Cardiac fibroblast (primary cell): ENCODE measurements at regions not wholly inside any gene's neighbourhood (a gene's known extent, or its start where the extent isn't known, plus 50 kb on each side); places are given as distances from the start of the nearest gene placed in this dataset.

Experiments
- DNase-seq, 2 donors: peaks; one replicate each; pipeline versions ENCODE4 v3.0.0 to v3.0.0-alpha.2; 2010; ENCODE audit warnings: low read depth in 2 of 2
- H3K4me3 ChIP-seq, 2 donors: replicated peaks in 1 of 2; 1 replicate in 1 of 2; 2 replicates in 1 of 2; pipeline ENCODE4 v1.5.1; 2011; ENCODE audit warnings: low read depth in 2 of 2, low read length in 2 of 2, mild to moderate bottlenecking in 2 of 2, moderate library complexity in 1 of 2
- TF ChIP-seq, protein P1 (sequence below): IDR thresholded peaks from one replicate; pipeline ENCODE4 v1.5.1; 2011; ENCODE audit warnings: low read depth, mild to moderate bottlenecking, low read length, inconsistent platforms

DNA sequence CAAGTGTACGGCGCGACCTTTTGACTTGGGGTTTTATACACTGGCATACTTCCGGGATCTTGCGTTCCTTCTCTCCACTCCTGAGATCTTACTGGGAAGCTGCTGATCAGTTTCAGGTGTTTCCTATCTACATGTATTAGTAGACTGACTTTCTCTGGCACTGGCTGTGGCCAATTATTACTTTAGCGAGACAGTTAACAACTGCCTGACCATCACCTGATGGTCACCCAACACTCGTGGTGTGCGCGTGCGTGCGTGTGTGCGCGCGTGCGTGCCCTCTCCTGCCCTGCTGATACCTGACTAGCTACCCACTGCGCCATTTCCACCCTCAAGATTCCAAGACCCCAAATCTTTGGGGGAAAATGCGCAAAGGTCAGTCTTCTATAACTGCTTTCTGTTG lies 249.9 kb downstream of the AEBP2 start:
- no peak overlapping the region for H3K4me3 ChIP-seq
- no peak for DNase-seq
- TF ChIP-seq, protein P1, sequence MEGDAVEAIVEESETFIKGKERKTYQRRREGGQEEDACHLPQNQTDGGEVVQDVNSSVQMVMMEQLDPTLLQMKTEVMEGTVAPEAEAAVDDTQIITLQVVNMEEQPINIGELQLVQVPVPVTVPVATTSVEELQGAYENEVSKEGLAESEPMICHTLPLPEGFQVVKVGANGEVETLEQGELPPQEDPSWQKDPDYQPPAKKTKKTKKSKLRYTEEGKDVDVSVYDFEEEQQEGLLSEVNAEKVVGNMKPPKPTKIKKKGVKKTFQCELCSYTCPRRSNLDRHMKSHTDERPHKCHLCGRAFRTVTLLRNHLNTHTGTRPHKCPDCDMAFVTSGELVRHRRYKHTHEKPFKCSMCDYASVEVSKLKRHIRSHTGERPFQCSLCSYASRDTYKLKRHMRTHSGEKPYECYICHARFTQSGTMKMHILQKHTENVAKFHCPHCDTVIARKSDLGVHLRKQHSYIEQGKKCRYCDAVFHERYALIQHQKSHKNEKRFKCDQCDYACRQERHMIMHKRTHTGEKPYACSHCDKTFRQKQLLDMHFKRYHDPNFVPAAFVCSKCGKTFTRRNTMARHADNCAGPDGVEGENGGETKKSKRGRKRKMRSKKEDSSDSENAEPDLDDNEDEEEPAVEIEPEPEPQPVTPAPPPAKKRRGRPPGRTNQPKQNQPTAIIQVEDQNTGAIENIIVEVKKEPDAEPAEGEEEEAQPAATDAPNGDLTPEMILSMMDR = no peak

DNA sequence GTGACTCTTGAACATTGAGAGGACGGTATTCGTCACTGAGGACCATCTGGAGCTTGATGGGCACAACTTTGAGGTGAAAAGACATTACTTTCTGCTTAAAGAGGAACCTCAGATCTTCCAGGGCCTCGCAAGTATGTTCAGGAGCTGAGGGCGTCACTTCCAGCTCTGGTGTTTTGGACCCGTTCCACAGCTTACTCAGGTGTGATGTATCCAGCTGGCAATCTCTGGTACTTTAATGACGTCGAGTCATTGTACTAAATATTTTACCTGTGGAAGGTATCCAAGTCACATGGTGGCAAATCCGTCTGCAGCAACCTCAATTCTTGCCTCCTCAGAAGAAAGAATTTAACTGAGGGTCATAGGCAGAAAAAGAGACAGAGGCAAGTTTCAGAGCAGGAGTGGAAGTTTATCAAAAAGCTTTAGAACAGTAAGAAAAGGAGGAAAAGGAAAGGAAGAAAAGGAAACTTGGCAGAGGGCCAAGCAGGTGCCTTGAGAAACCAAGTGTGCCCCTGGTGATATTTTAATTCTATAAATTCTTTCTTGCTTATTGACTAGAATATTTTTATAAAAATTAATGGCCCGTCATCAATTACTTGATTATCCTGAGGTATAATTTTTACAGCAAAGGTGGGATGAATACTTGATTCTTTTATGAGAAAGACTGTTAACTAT lies 250.6 kb downstream of the AEBP2 start:
- TF ChIP-seq, protein P1 = no peak
- no peak for DNase-seq
- no peak overlapping the region for H3K4me3 ChIP-seq

DNA sequence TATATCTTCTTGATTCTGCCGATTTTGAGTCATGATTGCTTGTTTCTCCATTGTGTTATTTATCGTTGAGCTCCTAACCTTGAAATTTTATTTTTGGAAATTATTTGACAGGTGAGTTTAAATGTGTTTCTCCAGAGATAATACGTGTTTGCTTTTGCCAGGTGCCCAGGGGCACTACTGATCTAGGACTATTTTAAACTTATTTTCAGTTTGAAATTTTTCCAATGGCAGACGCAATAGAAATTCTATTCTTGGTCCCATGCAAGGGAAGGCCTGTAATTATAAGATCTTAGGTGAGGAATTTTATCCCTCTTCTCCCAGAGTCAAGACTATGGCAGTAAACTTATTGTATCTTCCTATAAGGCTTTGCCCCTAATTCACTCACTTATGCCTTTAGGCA lies 252.8 kb downstream of the AEBP2 start:
- TF ChIP-seq, protein P1 = no peak
- H3K4me3 ChIP-seq = no peak overlapping the region
- no peak for DNase-seq

- DNase-seq = no peak
- H3K4me3 ChIP-seq = no peak overlapping the region
- TF ChIP-seq, protein P1 = no peak
These were observed 253.3 kb downstream of the AEBP2 start for GRCh38 chr12:19692566-19692965.

- TF ChIP-seq, protein P1 = no peak
- no peak overlapping the region for H3K4me3 ChIP-seq
- peak; percentile 53 to 59 for DNase-seq
These were observed 255.3 kb downstream of the AEBP2 start for GRCh38 chr12:19694627-19695026.

- peak in 1 of 2 donors; percentile 5 for DNase-seq
- TF ChIP-seq, protein P1 = no peak
These were observed 256.2 kb downstream of the AEBP2 start for GRCh38 chr12:19695244-19696098.

More at GRCh38 chr12:19695244-19696098, 256.2 kb downstream of the AEBP2 start:
- no peak overlapping the region for H3K4me3 ChIP-seq
